Natural killer cell treated with Interleukin-12 subunit alpha and Interleukin-12 subunit beta and Interleukin-15 and Interleukin-18, amount 100 ng/mL, for 72 hours (primary cell): ENCODE measurements at regions not wholly inside any gene's neighbourhood (a gene's known extent, or its start where the extent isn't known, plus 50 kb on each side); places are given as distances from the start of the nearest gene placed in this dataset.

ENCODE experiments used
- ATAC-seq, 2 donors: fragments of 150-1000 bp; cut with Tn5 transposase in 1 of 2; sonication (Bioruptor Pico), chemical (Tn5 transposase) in 1 of 2; 2 replicates each; pipeline ENCODE4 v1.10.0; 2021
- DNase-seq: peaks from one replicate; pipeline ENCODE4 v3.0.0; 2022; ENCODE audit warnings: low spot score
- H3K27ac Mint-ChIP-seq, 2 donors: 1 replicate in 1 of 2; 2 replicates in 1 of 2; pipeline ENCODE4 v1.8.0; 2022; ENCODE audit warnings: mixed read lengths in 2 of 2, mild to moderate bottlenecking in 1 of 2, moderate library complexity in 1 of 2
- H3K27me3 Mint-ChIP-seq, 2 donors: 1 replicate in 1 of 2; 2 replicates in 1 of 2; pipeline ENCODE4 v1.8.0; 2022; ENCODE audit warnings: mixed read lengths in 2 of 2
- H3K36me3 Mint-ChIP-seq: one replicate; pipeline ENCODE4 v1.8.0; 2022; ENCODE audit warnings: mixed read lengths
- H3K4me1 Mint-ChIP-seq, 2 donors: 1 replicate in 1 of 2; 2 replicates in 1 of 2; pipeline ENCODE4 v1.8.0; 2022; ENCODE audit warnings: low read depth in 2 of 2, mixed read lengths in 2 of 2, mild to moderate bottlenecking in 1 of 2
- H3K4me3 Mint-ChIP-seq: one replicate; pipeline ENCODE4 v1.8.0; 2022; ENCODE audit warnings: mixed read lengths
- H3K9me3 Mint-ChIP-seq: 2 replicates; pipeline ENCODE4 v1.8.0; 2022; ENCODE audit warnings: mixed read lengths

GRCh38 chr13:50189450-50189849 is 174.2 kb downstream of the KCNRG start:
- no peak for DNase-seq
- Mint-ChIP-seq H3K27ac (peak overlapping the region in 1 of 2 donors; percentile 32), H3K9me3 (no peaks in the 10 kb centered on the region), H3K4me3 (no peak overlapping the region), H3K36me3 (no peaks in the 10 kb centered on the region), H3K4me1 (peaks cover 7 to 16% of the 10 kb centered on the region in 2 donors), H3K27me3 (peaks cover 7 to 9% of the 10 kb centered on the region in 2 donors)
- ATAC-seq = no peak

GRCh38 chr13:50191004-50191403 is 175.8 kb downstream of the KCNRG start:
- ATAC-seq (no peak), DNase-seq (no peak)
- Mint-ChIP-seq H3K27me3 (peaks cover 7 to 9% of the 10 kb centered on the region in 2 donors), H3K36me3 (no peaks in the 10 kb centered on the region), H3K9me3 (no peaks in the 10 kb centered on the region), H3K4me1 (peaks cover 7 to 16% of the 10 kb centered on the region in 2 donors), H3K27ac (no peak overlapping the region), H3K4me3 (no peak overlapping the region)

GRCh38 chr13:50192272-50192813 is 177.1 kb downstream of the KCNRG start:
- DNase-seq = no peak
- no peak for ATAC-seq
- Mint-ChIP-seq H3K4me3 (no peak overlapping the region), H3K4me1 (peaks cover 7 to 16% of the 10 kb centered on the region in 2 donors), H3K27ac (no peak overlapping the region), H3K36me3 (no peaks in the 10 kb centered on the region), H3K27me3 (peaks cover 7 to 9% of the 10 kb centered on the region in 2 donors), H3K9me3 (no peaks in the 10 kb centered on the region)

DNA sequence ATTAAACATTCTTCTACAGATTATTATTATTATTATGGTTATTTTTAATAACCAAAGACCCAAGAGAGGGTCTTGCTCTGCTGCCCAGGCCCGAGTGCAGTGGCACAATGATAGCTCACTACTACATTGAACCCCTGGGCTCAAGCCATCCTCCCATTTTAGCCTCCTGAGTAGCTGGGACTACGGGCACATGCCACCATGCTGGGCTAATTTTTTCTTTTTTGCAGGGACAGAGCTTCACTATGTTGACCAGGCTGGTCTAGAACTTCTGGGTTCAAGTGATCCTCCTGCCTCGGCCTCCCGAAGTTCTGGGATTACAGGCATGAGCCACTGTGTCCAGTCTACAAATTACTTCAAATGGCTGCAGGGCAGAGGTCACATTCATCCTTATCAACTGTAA is 179.8 kb downstream of the KCNRG start:
- H3K9me3 Mint-ChIP-seq = no peaks in the 10 kb centered on the region
- no peak for ATAC-seq
- H3K4me3 Mint-ChIP-seq = no peak overlapping the region

GRCh38 chr13:50196118-50196517 is 180.9 kb downstream of the KCNRG start:
- Mint-ChIP-seq H3K27ac (no peak overlapping the region), H3K4me1 (peaks cover 6 to 9% of the 10 kb centered on the region in 2 donors)

More for the DNA sequence above, 179.8 kb downstream of the KCNRG start:
- no peak for DNase-seq
- peaks cover 0 to 9% of the 10 kb centered on the region in 2 donors for H3K27me3 Mint-ChIP-seq
- no peak overlapping the region for H3K27ac Mint-ChIP-seq
- H3K36me3 Mint-ChIP-seq = no peaks in the 10 kb centered on the region
- H3K4me1 Mint-ChIP-seq = peaks cover 6 to 9% of the 10 kb centered on the region in 2 donors

GRCh38 chr13:50197705-50198104 is 182.5 kb downstream of the KCNRG start:
- no peak for DNase-seq
- Mint-ChIP-seq H3K27ac (no peak overlapping the region), H3K9me3 (no peaks in the 10 kb centered on the region), H3K4me3 (no peak overlapping the region), H3K4me1 (peaks cover 5 to 9% of the 10 kb centered on the region in 2 donors), H3K27me3 (peaks cover 6% of the 10 kb centered on the region in 2 donors), H3K36me3 (no peaks in the 10 kb centered on the region)
- ATAC-seq = no peak

More at GRCh38 chr13:50196118-50196517, 180.9 kb downstream of the KCNRG start:
- no peak for DNase-seq
- Mint-ChIP-seq H3K36me3 (no peaks in the 10 kb centered on the region), H3K4me3 (no peak overlapping the region), H3K9me3 (no peaks in the 10 kb centered on the region), H3K27me3 (peaks cover 0 to 7% of the 10 kb centered on the region in 2 donors)
- no peak for ATAC-seq

DNA sequence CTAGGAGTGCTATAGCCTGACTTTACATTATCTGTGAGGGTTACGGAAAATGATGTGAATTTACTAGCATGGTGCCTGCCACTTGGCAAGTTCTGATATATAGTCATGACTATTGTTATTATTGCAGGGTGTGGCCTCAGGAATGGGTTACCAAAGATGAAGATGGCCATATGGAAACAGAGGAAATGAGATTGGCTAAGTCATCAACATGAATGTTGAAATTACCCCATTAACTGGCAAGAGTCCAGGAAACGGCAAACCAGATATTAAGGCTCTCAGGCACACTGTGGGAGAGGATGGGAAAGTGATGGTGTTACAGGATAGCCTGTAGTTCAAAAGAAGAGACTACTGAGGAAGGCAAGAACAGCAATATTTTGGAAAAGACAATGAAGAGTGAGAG is 183.3 kb downstream of the KCNRG start:
- Mint-ChIP-seq H3K9me3 (no peaks in the 10 kb centered on the region), H3K27me3 (peaks cover 6% of the 10 kb centered on the region in 2 donors), H3K36me3 (no peaks in the 10 kb centered on the region), H3K4me1 (peaks cover 5 to 9% of the 10 kb centered on the region in 2 donors), H3K27ac (no peak overlapping the region), H3K4me3 (no peak overlapping the region)
- ATAC-seq = no peak
- DNase-seq = no peak

DNA sequence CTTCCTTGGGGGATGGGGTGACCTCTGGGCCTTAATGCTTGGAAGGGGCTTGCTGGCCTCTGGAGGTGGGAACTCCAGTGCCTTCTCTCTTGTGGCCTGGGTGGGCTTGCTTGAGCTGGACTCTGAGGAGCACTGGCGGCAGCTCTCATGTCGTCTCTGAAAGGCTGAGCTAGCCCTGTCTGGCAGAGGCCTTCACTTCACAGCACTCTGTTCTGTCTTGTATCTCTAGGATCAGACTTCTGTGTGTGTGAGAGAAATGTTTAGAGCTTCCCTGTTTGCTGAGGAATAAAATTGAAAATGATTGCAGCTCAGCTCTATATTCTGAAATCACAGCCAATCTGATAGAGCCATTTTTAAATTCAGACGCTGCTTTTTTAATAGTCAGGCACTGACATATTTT is 185.3 kb downstream of the KCNRG start:
- Mint-ChIP-seq H3K9me3 (no peaks in the 10 kb centered on the region), H3K27ac (peak overlapping the region in 1 of 2 donors; percentile 51), H3K27me3 (peaks cover 4 to 6% of the 10 kb centered on the region in 2 donors), H3K4me3 (no peak overlapping the region), H3K36me3 (no peaks in the 10 kb centered on the region), H3K4me1 (peaks cover 5 to 9% of the 10 kb centered on the region in 2 donors)
- ATAC-seq (no peak), DNase-seq (no peak)

DNA sequence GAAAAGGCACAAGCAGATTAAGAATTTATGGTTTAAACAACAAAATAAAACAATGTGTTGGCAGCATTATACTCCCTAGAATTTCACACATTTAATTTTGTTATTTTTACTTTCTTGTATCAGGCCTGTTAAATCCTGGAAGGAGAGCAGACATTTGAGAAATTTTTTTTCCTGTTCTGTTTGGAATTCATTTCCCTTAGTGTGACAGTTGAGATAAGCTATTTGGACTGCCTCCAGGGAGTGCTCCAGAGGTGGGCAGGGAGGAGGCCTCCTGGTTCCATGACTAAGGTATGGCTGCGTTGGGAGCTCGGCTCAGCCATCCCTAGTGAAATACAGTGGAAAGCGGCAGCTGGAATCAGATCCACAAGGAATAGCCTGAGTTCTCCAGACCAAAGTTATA is 185.7 kb downstream of the KCNRG start:
- H3K27me3 Mint-ChIP-seq = peaks cover 3 to 6% of the 10 kb centered on the region in 2 donors
- H3K9me3 Mint-ChIP-seq = no peaks in the 10 kb centered on the region
- H3K27ac Mint-ChIP-seq = no peak overlapping the region
- no peak for ATAC-seq
- no peak overlapping the region for H3K4me3 Mint-ChIP-seq
- peaks cover 5 to 9% of the 10 kb centered on the region in 2 donors for H3K4me1 Mint-ChIP-seq
- no peaks in the 10 kb centered on the region for H3K36me3 Mint-ChIP-seq
- DNase-seq = no peak

DNA sequence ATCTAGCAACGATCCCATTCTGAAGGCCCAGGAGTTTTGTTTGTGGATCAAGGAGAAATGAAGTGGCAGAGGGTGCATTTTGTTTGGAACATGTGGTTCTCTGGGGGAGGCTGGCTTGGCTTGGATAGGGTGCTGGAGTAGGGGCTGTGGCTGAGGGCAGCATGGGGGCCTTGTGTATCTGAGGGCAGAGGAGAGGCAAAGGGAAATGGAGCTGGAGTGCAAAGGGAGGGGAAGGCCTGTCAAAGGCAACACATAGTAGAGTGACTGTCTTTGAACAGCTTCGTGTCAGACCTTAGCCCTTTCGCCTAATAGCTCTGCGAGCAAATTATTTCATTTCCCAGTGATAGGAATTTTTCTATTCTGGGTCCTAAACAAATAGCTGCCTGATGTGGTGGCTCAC is 187.2 kb downstream of the KCNRG start:
- Mint-ChIP-seq H3K36me3 (no peaks in the 10 kb centered on the region), H3K9me3 (no peaks in the 10 kb centered on the region), H3K4me3 (no peak overlapping the region), H3K27ac (peak overlapping the region in 1 of 2 donors; percentile 76), H3K27me3 (peaks cover 3 to 6% of the 10 kb centered on the region in 2 donors), H3K4me1 (peaks cover 5 to 9% of the 10 kb centered on the region in 2 donors)
- DNase-seq (no peak), ATAC-seq (no peak)

GRCh38 chr13:50203256-50203941 is 188.2 kb downstream of the KCNRG start:
- H3K4me3 Mint-ChIP-seq = no peak overlapping the region
- H3K36me3 Mint-ChIP-seq = no peaks in the 10 kb centered on the region
- ATAC-seq (no peak), DNase-seq (no peak)
- H3K9me3 Mint-ChIP-seq = no peaks in the 10 kb centered on the region
- H3K27ac Mint-ChIP-seq = no peak overlapping the region
- peaks cover 6 to 8% of the 10 kb centered on the region in 2 donors for H3K4me1 Mint-ChIP-seq
- peaks cover 6% of the 10 kb centered on the region in 2 donors for H3K27me3 Mint-ChIP-seq

- DNase-seq = no peak
- peaks cover under 1% of the 10 kb centered on the region for H3K9me3 Mint-ChIP-seq
- H3K27me3 Mint-ChIP-seq = peaks cover 6 to 7% of the 10 kb centered on the region in 2 donors
- peaks cover 12 to 13% of the 10 kb centered on the region in 2 donors for H3K4me1 Mint-ChIP-seq
- H3K36me3 Mint-ChIP-seq = no peaks in the 10 kb centered on the region
- no peak overlapping the region for H3K27ac Mint-ChIP-seq
- H3K4me3 Mint-ChIP-seq = no peak overlapping the region
- ATAC-seq = no peak
Measured at GRCh38 chr13:50205581-50205980, 190.3 kb downstream of the KCNRG start.

DNA sequence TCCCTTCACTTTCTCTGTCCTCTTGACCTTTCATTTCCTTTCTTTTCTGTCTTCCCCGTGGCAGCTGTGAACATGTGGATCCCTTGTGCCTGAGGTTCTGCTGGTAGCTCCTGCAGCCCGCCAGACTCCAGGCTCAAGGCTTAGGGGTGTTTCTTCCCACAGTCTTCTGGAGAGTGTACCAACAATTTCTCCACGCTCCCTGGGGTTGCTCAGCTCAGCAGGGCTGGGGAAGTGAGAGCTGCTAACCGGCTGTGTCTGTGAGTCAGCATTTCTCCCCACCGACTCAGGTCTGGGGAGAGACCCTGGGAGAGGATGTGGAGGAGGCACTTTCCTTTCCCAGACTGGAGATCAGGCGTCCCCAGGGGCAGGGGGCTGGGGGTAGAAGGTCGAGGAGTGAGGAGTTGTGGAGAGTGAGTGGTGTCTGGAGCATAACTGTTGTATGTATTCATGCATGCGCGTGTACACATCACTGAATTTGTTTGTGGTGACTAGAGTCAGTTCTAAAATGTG is 193.6 kb downstream of the KCNRG start:
- Mint-ChIP-seq H3K4me3 (peak overlapping the region; percentile 57), H3K4me1 (peaks cover 15 to 16% of the 10 kb centered on the region in 2 donors), H3K36me3 (peaks cover 17% of the 10 kb centered on the region), H3K27me3 (peaks cover 0 to 6% of the 10 kb centered on the region in 2 donors), H3K9me3 (peaks cover 4% of the 10 kb centered on the region), H3K27ac (peak overlapping the region; percentile 35 to 86)
- ATAC-seq (peak; percentile 63 to 67), DNase-seq (no peak)

- DNase-seq (no peak), ATAC-seq (no peak)
- Mint-ChIP-seq H3K9me3 (peaks cover 9% of the 10 kb centered on the region), H3K27me3 (peaks cover 0 to 6% of the 10 kb centered on the region in 2 donors), H3K4me3 (no peak overlapping the region), H3K4me1 (peaks cover 20 to 21% of the 10 kb centered on the region in 2 donors), H3K36me3 (peaks cover 25% of the 10 kb centered on the region), H3K27ac (no peak overlapping the region)
Measured at GRCh38 chr13:50209631-50210030, 194.4 kb downstream of the KCNRG start.
